ENCODE measurements at regions not wholly inside any gene's neighbourhood (a gene's known extent, or its start where the extent isn't known, plus 50 kb on each side); places are given as distances from the start of the nearest gene placed in this dataset.

- intact Hi-C loops (cut with micrococcal nuclease) = no loop called here
Measured at GRCh38 chr13:21796775-21797514, 126.1 kb downstream of the FGF9 start.

More at GRCh38 chr13:21796775-21797514, 126.1 kb downstream of the FGF9 start:
- no peak overlapping the region for H3K18ac ChIP-seq (ENCODE audit: low read depth, low read length)
- no peak for TF ChIP-seq MXI1 (IDR thresholded peaks at IDR 0.05; ENCODE audit: borderline replicate concordance, low read depth, low read length)
- no peak for TF ChIP-seq RFX5 (IDR thresholded peaks at IDR 0.05; ENCODE audit: low read depth, low read length)
- TF ChIP-seq RAD21 (IDR thresholded peaks at IDR 0.05; ENCODE audit: low read length) = no peak
- dilution Hi-C loops (cut with HindIII; ENCODE audit: low sequenced_read_pairs, unreplicated experiment) = no loop called here
- H3K4me2 ChIP-seq (ENCODE audit: low read depth, low read length) = no peak overlapping the region
- H3K27me3 ChIP-seq (ENCODE audit: control insufficient read depth, insufficient read depth, low read length) = no peaks in the 10 kb centered on the region
- H3K9me1 ChIP-seq (ENCODE audit: insufficient read depth, low read length) = no peaks in the 10 kb centered on the region; the same call in 1 of the 2 replicates
- ChIA-PET POLR2A (ENCODE audit: unreplicated experiment) (no interaction called here), CTCF (no interaction called here)
- no peak overlapping the region for H2BK5ac ChIP-seq (ENCODE audit: low read depth, low read length, poor library complexity, severe bottlenecking)
- no TSS peak for BruUV-seq (replicated peaks)
- H3K4ac ChIP-seq (ENCODE audit: low read depth, low read length) = no peak overlapping the region
- H3K56ac ChIP-seq (ENCODE audit: extremely low read depth, insufficient read depth, low read length) = no peak overlapping the region
- no peak overlapping the region for H2AFZ ChIP-seq (replicated peaks; ENCODE audit: low read length, poor library complexity)
- H4K5ac ChIP-seq (ENCODE audit: low read depth, low read length) = no peak overlapping the region
- no peaks in the 10 kb centered on the region for H3K36me3 ChIP-seq (ENCODE audit: control insufficient read depth, insufficient read depth, low read length)
- no peak overlapping the region for H3K14ac ChIP-seq (replicated peaks; ENCODE audit: low read depth, low read length)
- DNase-seq = no peak
- no peaks in the 10 kb centered on the region for H3K9me3 ChIP-seq (ENCODE audit: control insufficient read depth, insufficient read depth, low read length)
- H2BK15ac ChIP-seq (ENCODE audit: low read depth, low read length) = no peak overlapping the region
- 0 out of 2 replicates have a peak, but pooled peaks cover 2% of the 10 kb centered on the region for H3K4me1 ChIP-seq (ENCODE audit: control insufficient read depth, insufficient read depth, low read length)
- H4K91ac ChIP-seq (ENCODE audit: insufficient read depth, low read depth, low read length) = no peak overlapping the region
- H2BK120ac ChIP-seq (ENCODE audit: low read depth, low read length) = no peak overlapping the region
- H2AK9ac ChIP-seq (replicated peaks; ENCODE audit: low read depth, low read length, poor library complexity) = no peak overlapping the region
- H3K27ac ChIP-seq (ENCODE audit: insufficient read depth, low read length) = no peak overlapping the region
- no peak overlapping the region for H2BK20ac ChIP-seq (ENCODE audit: low read depth, low read length)
- H3K23ac ChIP-seq (ENCODE audit: low read depth, low read length) = no peak overlapping the region
- H3K9ac ChIP-seq (ENCODE audit: low read depth, low read length) = no peak overlapping the region
- H4K8ac ChIP-seq (ENCODE audit: low read depth in 2 of 2, low read length in 2 of 2) = no peak overlapping the region
- no peaks in the 10 kb centered on the region for H4K20me1 ChIP-seq (ENCODE audit: insufficient read depth, low read length)
- no peak for ATAC-seq (ENCODE audit: low read depth)
- no peak overlapping the region for H2AK5ac ChIP-seq (ENCODE audit: low read depth, low read length)
- no peak overlapping the region for H3K4me3 ChIP-seq (ENCODE audit: insufficient read depth, low read depth, low read length)
- WGBS, 2 experiments (ENCODE audit: extremely low coverage in 2 of 2, insufficient read length in 1 of 2) = 50% methylated on average over 1 of the region's 11 CpGs; no CpG with 5 or more reads in 1 of the 2 experiments
- in situ Hi-C loops (cut with MboI; ENCODE audit: low sequenced_read_pairs) = no loop called here
- H3K79me1 ChIP-seq (ENCODE audit: low read depth in 1 of 2, low read length in 2 of 2) = no peaks in the 10 kb centered on the region
